Ovary (tissue), 3 donors: ENCODE measurements at regions not wholly inside any gene's neighbourhood (a gene's known extent, or its start where the extent isn't known, plus 50 kb on each side); places are given as distances from the start of the nearest gene placed in this dataset.

Source experiments
- EP300 ChIP-seq: sonication (generic); formaldehyde crosslinking; IDR thresholded peaks from one replicate; pipeline ENCODE4 v1.6.1; 2017; ENCODE audit warnings: antibody characterized with exemption
- TF ChIP-seq, protein P1 (sequence below), 3 donors: fragments of 450-650 bp in 2 of 3; fragments of 200-600 bp in 1 of 3; IDR thresholded peaks; one replicate each; pipeline versions ENCODE4 v1.5.1 to v1.8.0; 2016 to 2022; ENCODE audit warnings: antibody characterized with exemption in 3 of 3, mild to moderate bottlenecking in 1 of 3
- donor health status: DM: no; HTN: no; CAD: no.

- TF ChIP-seq EP300: no peak
- TF ChIP-seq, protein P1, sequence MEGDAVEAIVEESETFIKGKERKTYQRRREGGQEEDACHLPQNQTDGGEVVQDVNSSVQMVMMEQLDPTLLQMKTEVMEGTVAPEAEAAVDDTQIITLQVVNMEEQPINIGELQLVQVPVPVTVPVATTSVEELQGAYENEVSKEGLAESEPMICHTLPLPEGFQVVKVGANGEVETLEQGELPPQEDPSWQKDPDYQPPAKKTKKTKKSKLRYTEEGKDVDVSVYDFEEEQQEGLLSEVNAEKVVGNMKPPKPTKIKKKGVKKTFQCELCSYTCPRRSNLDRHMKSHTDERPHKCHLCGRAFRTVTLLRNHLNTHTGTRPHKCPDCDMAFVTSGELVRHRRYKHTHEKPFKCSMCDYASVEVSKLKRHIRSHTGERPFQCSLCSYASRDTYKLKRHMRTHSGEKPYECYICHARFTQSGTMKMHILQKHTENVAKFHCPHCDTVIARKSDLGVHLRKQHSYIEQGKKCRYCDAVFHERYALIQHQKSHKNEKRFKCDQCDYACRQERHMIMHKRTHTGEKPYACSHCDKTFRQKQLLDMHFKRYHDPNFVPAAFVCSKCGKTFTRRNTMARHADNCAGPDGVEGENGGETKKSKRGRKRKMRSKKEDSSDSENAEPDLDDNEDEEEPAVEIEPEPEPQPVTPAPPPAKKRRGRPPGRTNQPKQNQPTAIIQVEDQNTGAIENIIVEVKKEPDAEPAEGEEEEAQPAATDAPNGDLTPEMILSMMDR (IDR thresholded peaks at IDR 0.05): no peak
Observed at GRCh38 chr4:17336524-17336961, 175.3 kb downstream of the QDPR start.
